T-helper 2 cell treated with Interferon-gamma antibody and Interleukin-4, amounts not matched to agents 100 ng/mL and 5 ng/mL, for 36 hours (primary cell): ENCODE measurements at regions not wholly inside any gene's neighbourhood (a gene's known extent, or its start where the extent isn't known, plus 50 kb on each side); places are given as distances from the start of the nearest gene placed in this dataset.
"Not testable (repeated sequence)": the region's sequence is repeated elsewhere in the genome, so short reads cannot be mapped to it uniquely, and the experiment has no call there.

ENCODE experiments used
- intact Hi-C: fragments of 100-400 bp; cut with micrococcal nuclease; formaldehyde crosslinking; loops from one replicate; pipeline ENCODE4 v1.15.1; 2023

- intact Hi-C loops, result no loop called here
These were observed 188.0 kb upstream of the TGFBR2 start for GRCh38 chr3:30418443-30418842.

- intact Hi-C loops, result no loop called here
These were observed 185.1 kb upstream of the TGFBR2 start for GRCh38 chr3:30421266-30421665.

- intact Hi-C loops, result no loop called here
These were observed 180.0 kb upstream of the TGFBR2 start for GRCh38 chr3:30426293-30426993.

GRCh38 chr3:30428251-30428650, 178.2 kb upstream of the TGFBR2 start:
- intact Hi-C loops, result no loop called here

GRCh38 chr3:30435861-30436331, 170.5 kb upstream of the TGFBR2 start:
- intact Hi-C loops, result loop anchor here (10.0 kb wide), 2 partner anchors 81 to 169 kb away; partner anchors contain the start of gene TGFBR2

GRCh38 chr3:30437171-30437601, 169.2 kb upstream of the TGFBR2 start:
- intact Hi-C loops, result loop anchor here (10.0 kb wide), 2 partner anchors 82 to 168 kb away; partner anchors contain the start of gene TGFBR2

- intact Hi-C loops, result loop anchor here (10.0 kb wide), 2 partner anchors 83 to 167 kb away; partner anchors contain the start of gene TGFBR2
These were observed 168.3 kb upstream of the TGFBR2 start for GRCh38 chr3:30438126-30438525.

GRCh38 chr3:30439451-30440053, 166.8 kb upstream of the TGFBR2 start:
- intact Hi-C loops, result loop anchor here (10.0 kb wide), 2 partner anchors 85 to 165 kb away; partner anchors contain the start of gene TGFBR2

- intact Hi-C loops, result no loop called here
These were observed 166.2 kb upstream of the TGFBR2 start for GRCh38 chr3:30440147-30440604.

- intact Hi-C loops, result no loop called here
These were observed 165.5 kb upstream of the TGFBR2 start for GRCh38 chr3:30440880-30441279.

- intact Hi-C loops, result no loop called here
These were observed 162.4 kb upstream of the TGFBR2 start for GRCh38 chr3:30443756-30444673.

GRCh38 chr3:30448450-30449289, 157.7 kb upstream of the TGFBR2 start:
- intact Hi-C loops, result no loop called here

- intact Hi-C loops, result no loop called here
These were observed 157.1 kb upstream of the TGFBR2 start for GRCh38 chr3:30449290-30449632.

- intact Hi-C loops, result no loop called here
These were observed 154.0 kb upstream of the TGFBR2 start for GRCh38 chr3:30452446-30452845.

- intact Hi-C loops, result no loop called here
These were observed 152.9 kb upstream of the TGFBR2 start for GRCh38 chr3:30453360-30454039.

- intact Hi-C loops, result no loop called here
These were observed 151.8 kb upstream of the TGFBR2 start for GRCh38 chr3:30454636-30455035.

GRCh38 chr3:30455112-30455511, 151.3 kb upstream of the TGFBR2 start:
- intact Hi-C loops, result not testable (repeated sequence)

GRCh38 chr3:30455840-30456239, 150.6 kb upstream of the TGFBR2 start:
- intact Hi-C loops, result no loop called here

GRCh38 chr3:30456264-30456663, 150.1 kb upstream of the TGFBR2 start:
- intact Hi-C loops, result no loop called here

- intact Hi-C loops, result no loop called here
These were observed 149.3 kb upstream of the TGFBR2 start for GRCh38 chr3:30457081-30457480.
